Neural progenitor cell (in vitro differentiated cells): ENCODE measurements at regions not wholly inside any gene's neighbourhood (a gene's known extent, or its start where the extent isn't known, plus 50 kb on each side); places are given as distances from the start of the nearest gene placed in this dataset.
A peak's percentile ranks its signal among the peaks of the same experiment; 100 is the strongest.

Source experiments
- DNase-seq: peaks from one replicate; pipeline ENCODE4 v3.0.0-alpha.2; 2016; ENCODE audit warnings: low spot score
- H2AFZ ChIP-seq: fragments of 200-600 bp; sonication (generic); replicated peaks from 2 replicates; pipeline ENCODE4 v1.6.1; 2016; ENCODE audit warnings: antibody characterized with exemption
- H3F3A ChIP-seq: fragments of 200-600 bp; sonication (generic); 2 replicates; pipeline ENCODE4 v1.6.1; 2016; ENCODE audit warnings: antibody characterized with exemption, low read depth
- H3K27ac ChIP-seq: fragments of 200-600 bp; sonication (generic); 2 replicates; pipeline ENCODE4 v1.5.1; 2016; ENCODE audit warnings: mild to moderate bottlenecking
- H3K27me3 ChIP-seq: fragments of 200-600 bp; sonication (generic); 2 replicates; pipeline ENCODE4 v1.6.1; 2016; ENCODE audit warnings: mild to moderate bottlenecking, moderate library complexity
- H3K36me3 ChIP-seq: fragments of 200-600 bp; sonication (generic); 2 replicates; pipeline ENCODE4 v1.5.1; 2016
- H3K4me1 ChIP-seq: fragments of 200-600 bp; sonication (generic); 2 replicates; pipeline ENCODE4 v1.6.1; 2016; ENCODE audit warnings: mixed run types
- H3K4me2 ChIP-seq: fragments of 200-600 bp; sonication (generic); 2 replicates; pipeline ENCODE4 v1.6.1; 2016
- H3K4me3 ChIP-seq: fragments of 200-600 bp; sonication (generic); 2 replicates; pipeline ENCODE4 v1.5.1; 2016
- H3K79me2 ChIP-seq: fragments of 200-600 bp; sonication (generic); 2 replicates; pipeline ENCODE4 v1.6.1; 2016; ENCODE audit warnings: low read depth
- H3K9ac ChIP-seq: fragments of 200-600 bp; sonication (generic); 2 replicates; pipeline ENCODE4 v1.6.1; 2016
- H3K9me3 ChIP-seq: fragments of 200-600 bp; sonication (generic); 2 replicates; pipeline ENCODE4 v1.5.1; 2016; ENCODE audit warnings: low read depth
- H4K20me1 ChIP-seq: fragments of 200-600 bp; sonication (generic); 2 replicates; pipeline ENCODE4 v1.6.1; 2016; ENCODE audit warnings: low read depth
- H3K27ac Mint-ChIP-seq: 3 replicates; pipeline ENCODE4 v1.8.0; 2021; ENCODE audit warnings: mixed read lengths
- H3K27me3 Mint-ChIP-seq: 2 replicates; pipeline ENCODE4 v1.8.0; 2022; ENCODE audit warnings: low read depth, mild to moderate bottlenecking, inconsistent platforms, moderate library complexity, mixed read lengths; ENCODE audit not compliant: insufficient read depth
- H3K36me3 Mint-ChIP-seq: 3 replicates; pipeline ENCODE4 v1.8.0; 2021; ENCODE audit warnings: mixed read lengths
- H3K4me1 Mint-ChIP-seq: 3 replicates; pipeline ENCODE4 v1.8.0; 2021; ENCODE audit warnings: mixed read lengths
- H3K4me3 Mint-ChIP-seq: 3 replicates; pipeline ENCODE4 v1.8.0; 2021; ENCODE audit warnings: mild to moderate bottlenecking, moderate library complexity, mixed read lengths
- H3K9me3 Mint-ChIP-seq: 3 replicates; pipeline ENCODE4 v1.8.0; 2020; ENCODE audit warnings: mixed read lengths
- EZH2 ChIP-seq: fragments of 200-600 bp; sonication (generic); IDR thresholded peaks from 2 replicates; pipeline ENCODE4 v1.6.1; 2017; ENCODE audit warnings: antibody characterized with exemption, mild to moderate bottlenecking, moderate library complexity
- EZH2phosphoT487 ChIP-seq: fragments of 200-600 bp; sonication (generic); IDR thresholded peaks from 2 replicates; pipeline ENCODE4 v1.6.1; 2017; ENCODE audit warnings: antibody characterized with exemption
- TF ChIP-seq, protein P1 (sequence below): fragments of 200-600 bp; sonication (generic); IDR thresholded peaks from 2 replicates; pipeline ENCODE4 v1.5.1; 2017; ENCODE audit warnings: antibody characterized with exemption, mild to moderate bottlenecking

GRCh38 chr4:37139987-37140386 lies 104.6 kb upstream of the NWD2 start:
- Histone ChIP-seq H3K27me3 (no peaks in the 10 kb centered on the region), H4K20me1 (no peaks in the 10 kb centered on the region), H3K36me3 (no peaks in the 10 kb centered on the region), H3K79me2 (no peaks in the 10 kb centered on the region), H3K9ac (no peak overlapping the region), H3K4me2 (no peak overlapping the region), H3K9me3 (no peaks in the 10 kb centered on the region), H3K4me3 (no peak overlapping the region), H3K27ac (no peak overlapping the region), H3K4me1 (no peaks in the 10 kb centered on the region), H3F3A (no peaks in the 10 kb centered on the region), H2AFZ (no peak overlapping the region)
- Mint-ChIP-seq H3K4me3 (no peak overlapping the region), H3K9me3 (no peaks in the 10 kb centered on the region), H3K36me3 (no peaks in the 10 kb centered on the region), H3K27ac (no peak overlapping the region), H3K27me3 (peaks cover 2% of the 10 kb centered on the region), H3K4me1 (no peaks in the 10 kb centered on the region)
- TF ChIP-seq, protein P1, sequence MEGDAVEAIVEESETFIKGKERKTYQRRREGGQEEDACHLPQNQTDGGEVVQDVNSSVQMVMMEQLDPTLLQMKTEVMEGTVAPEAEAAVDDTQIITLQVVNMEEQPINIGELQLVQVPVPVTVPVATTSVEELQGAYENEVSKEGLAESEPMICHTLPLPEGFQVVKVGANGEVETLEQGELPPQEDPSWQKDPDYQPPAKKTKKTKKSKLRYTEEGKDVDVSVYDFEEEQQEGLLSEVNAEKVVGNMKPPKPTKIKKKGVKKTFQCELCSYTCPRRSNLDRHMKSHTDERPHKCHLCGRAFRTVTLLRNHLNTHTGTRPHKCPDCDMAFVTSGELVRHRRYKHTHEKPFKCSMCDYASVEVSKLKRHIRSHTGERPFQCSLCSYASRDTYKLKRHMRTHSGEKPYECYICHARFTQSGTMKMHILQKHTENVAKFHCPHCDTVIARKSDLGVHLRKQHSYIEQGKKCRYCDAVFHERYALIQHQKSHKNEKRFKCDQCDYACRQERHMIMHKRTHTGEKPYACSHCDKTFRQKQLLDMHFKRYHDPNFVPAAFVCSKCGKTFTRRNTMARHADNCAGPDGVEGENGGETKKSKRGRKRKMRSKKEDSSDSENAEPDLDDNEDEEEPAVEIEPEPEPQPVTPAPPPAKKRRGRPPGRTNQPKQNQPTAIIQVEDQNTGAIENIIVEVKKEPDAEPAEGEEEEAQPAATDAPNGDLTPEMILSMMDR, result no peak
- TF ChIP-seq EZH2 (no peak), EZH2phosphoT487 (no peak)
- no peak for DNase-seq

- H3K4me1 Mint-ChIP-seq, result no peaks in the 10 kb centered on the region
- no peak for DNase-seq
- H3K27me3 Mint-ChIP-seq, result peaks cover 2% of the 10 kb centered on the region
- no peak overlapping the region for H3K4me3 ChIP-seq
- H2AFZ ChIP-seq, result no peak overlapping the region
- H3K4me3 Mint-ChIP-seq, result no peak overlapping the region
- H3F3A ChIP-seq, result no peaks in the 10 kb centered on the region
- H3K9ac ChIP-seq, result no peak overlapping the region
- no peaks in the 10 kb centered on the region for H3K79me2 ChIP-seq
- H4K20me1 ChIP-seq, result no peaks in the 10 kb centered on the region
- H3K27ac Mint-ChIP-seq, result no peak overlapping the region
- no peak overlapping the region for H3K4me2 ChIP-seq
- H3K9me3 ChIP-seq, result no peaks in the 10 kb centered on the region
- H3K27me3 ChIP-seq, result no peaks in the 10 kb centered on the region
- TF ChIP-seq EZH2 (no peak), EZH2phosphoT487 (no peak)
- TF ChIP-seq, protein P1, result no peak
- H3K36me3 Mint-ChIP-seq, result no peaks in the 10 kb centered on the region
- no peak overlapping the region for H3K27ac ChIP-seq
- no peaks in the 10 kb centered on the region for H3K9me3 Mint-ChIP-seq
- no peaks in the 10 kb centered on the region for H3K4me1 ChIP-seq
- no peaks in the 10 kb centered on the region for H3K36me3 ChIP-seq
Measured at GRCh38 chr4:37146260-37146659, 98.3 kb upstream of the NWD2 start.

- H3K9me3 Mint-ChIP-seq, result no peaks in the 10 kb centered on the region
- H3K27me3 Mint-ChIP-seq, result peaks cover 5% of the 10 kb centered on the region
- H3K27ac ChIP-seq, result no peak overlapping the region
- H3K4me3 Mint-ChIP-seq, result no peak overlapping the region
- H3K9me3 ChIP-seq, result no peaks in the 10 kb centered on the region
- H3K9ac ChIP-seq, result no peak overlapping the region
- H3K36me3 ChIP-seq, result no peaks in the 10 kb centered on the region
- no peak overlapping the region for H3K27ac Mint-ChIP-seq
- no peak overlapping the region for H3K4me3 ChIP-seq
- no peaks in the 10 kb centered on the region for H3K79me2 ChIP-seq
- no peak for TF ChIP-seq EZH2
- no peak for TF ChIP-seq EZH2phosphoT487
- TF ChIP-seq, protein P1, result peak; percentile 21
- no peak overlapping the region for H3K4me2 ChIP-seq
- H3F3A ChIP-seq, result no peaks in the 10 kb centered on the region
- H3K4me1 ChIP-seq, result no peaks in the 10 kb centered on the region
- no peak for DNase-seq
- no peaks in the 10 kb centered on the region for H3K36me3 Mint-ChIP-seq
- H4K20me1 ChIP-seq, result no peaks in the 10 kb centered on the region
- H2AFZ ChIP-seq, result peak overlapping the region; percentile 0
- H3K4me1 Mint-ChIP-seq, result no peaks in the 10 kb centered on the region
- no peaks in the 10 kb centered on the region for H3K27me3 ChIP-seq
Measured at GRCh38 chr4:37157476-37158167, 86.9 kb upstream of the NWD2 start.
